Calu3 (cell line): ENCODE measurements at regions not wholly inside any gene's neighbourhood (a gene's known extent, or its start where the extent isn't known, plus 50 kb on each side); places are given as distances from the start of the nearest gene placed in this dataset.

ENCODE experiments used
- BruUV-seq: library from RNA; stranded (reverse); fragments of 400-500 nt; replicated peaks from 2 replicates; lab custom pipeline; 2021; lab: Mats Ljungman, UMichigan
- CTCF ChIA-PET: fragments of 300-600 bp; sonication (Branson Sonifier 250); formaldehyde crosslinking; loops from one replicate; lab custom pipeline; 2022; ENCODE audit warnings: antibody characterized with exemption; lab: Charles Lee
- DNase-seq: peaks from one replicate; pipeline ENCODE4 v3.0.0; 2022
- H3K27ac Mint-ChIP-seq: one replicate; pipeline ENCODE4 v1.8.0; 2022; ENCODE audit warnings: mixed read lengths; ENCODE audit not compliant: unreplicated experiment
- H3K27me3 Mint-ChIP-seq: one replicate; pipeline ENCODE4 v1.8.0; 2022; ENCODE audit warnings: mixed read lengths; ENCODE audit not compliant: unreplicated experiment
- H3K36me3 Mint-ChIP-seq: one replicate; pipeline ENCODE4 v1.8.0; 2022; ENCODE audit warnings: mild to moderate bottlenecking, moderate library complexity, mixed read lengths; ENCODE audit not compliant: insufficient read depth, unreplicated experiment
- H3K4me1 Mint-ChIP-seq: one replicate; pipeline ENCODE4 v1.8.0; 2022; ENCODE audit warnings: mild to moderate bottlenecking, low read depth, mixed read lengths; ENCODE audit not compliant: unreplicated experiment
- H3K4me3 Mint-ChIP-seq: one replicate; pipeline ENCODE4 v1.8.0; 2022; ENCODE audit warnings: mild to moderate bottlenecking, low read depth, moderate library complexity, mixed read lengths; ENCODE audit not compliant: unreplicated experiment
- H3K9me3 Mint-ChIP-seq: one replicate; pipeline ENCODE4 v1.8.0; 2022; ENCODE audit warnings: low read depth, mixed read lengths; ENCODE audit not compliant: unreplicated experiment
- CTCF ChIP-seq: fragments of 200-600 bp; IDR thresholded peaks from one replicate; pipeline ENCODE4 v1.8.0; 2022; ENCODE audit warnings: antibody characterized with exemption; ENCODE audit not compliant: unreplicated experiment
- intact Hi-C: fragments of 100-400 bp; cut with micrococcal nuclease; formaldehyde crosslinking; loops from one replicate; pipeline ENCODE4 v1.10.0; 2022; ENCODE audit not compliant: unreplicated experiment

- intact Hi-C loops: no loop called here
- DNase-seq: no peak
- CTCF ChIA-PET: no interaction called here
- Mint-ChIP-seq H3K27me3 (no peaks in the 10 kb centered on the region), H3K36me3 (peaks cover under 1% of the 10 kb centered on the region), H3K9me3 (no peaks in the 10 kb centered on the region), H3K27ac (no peak overlapping the region), H3K4me3 (no peak overlapping the region), H3K4me1 (peaks cover 33% of the 10 kb centered on the region)
- TF ChIP-seq CTCF: no peak
- BruUV-seq: no TSS peak
These were observed 57.6 kb downstream of the FAM50B start for GRCh38 chr6:3906846-3907151.

DNA sequence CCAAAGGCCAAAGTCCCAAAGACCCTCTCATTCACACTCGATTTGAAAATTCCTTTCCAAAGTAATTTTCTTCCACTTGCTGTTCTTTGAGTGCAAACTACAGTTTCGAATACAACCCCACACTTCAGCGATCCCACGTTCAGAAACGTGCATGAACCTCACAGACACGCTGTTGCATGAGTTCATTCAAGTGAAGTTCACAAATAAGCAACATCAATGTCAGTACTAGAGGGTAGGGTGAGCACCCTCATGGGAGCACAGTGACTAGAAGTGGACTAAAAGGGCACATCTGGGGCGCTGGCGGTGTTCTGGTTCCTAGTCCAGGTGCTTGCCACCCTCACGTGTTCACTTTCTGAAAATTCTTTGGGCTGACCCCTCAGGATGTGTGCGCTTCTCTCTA lies 59.0 kb downstream of the FAM50B start:
- Mint-ChIP-seq H3K36me3 (peaks cover 8% of the 10 kb centered on the region), H3K9me3 (no peaks in the 10 kb centered on the region), H3K4me1 (peaks cover 47% of the 10 kb centered on the region), H3K4me3 (no peak overlapping the region), H3K27me3 (no peaks in the 10 kb centered on the region), H3K27ac (no peak overlapping the region)
- DNase-seq: no peak
- CTCF ChIA-PET: no interaction called here
- intact Hi-C loops: no loop called here
- no TSS peak for BruUV-seq
- TF ChIP-seq CTCF: no peak

DNA sequence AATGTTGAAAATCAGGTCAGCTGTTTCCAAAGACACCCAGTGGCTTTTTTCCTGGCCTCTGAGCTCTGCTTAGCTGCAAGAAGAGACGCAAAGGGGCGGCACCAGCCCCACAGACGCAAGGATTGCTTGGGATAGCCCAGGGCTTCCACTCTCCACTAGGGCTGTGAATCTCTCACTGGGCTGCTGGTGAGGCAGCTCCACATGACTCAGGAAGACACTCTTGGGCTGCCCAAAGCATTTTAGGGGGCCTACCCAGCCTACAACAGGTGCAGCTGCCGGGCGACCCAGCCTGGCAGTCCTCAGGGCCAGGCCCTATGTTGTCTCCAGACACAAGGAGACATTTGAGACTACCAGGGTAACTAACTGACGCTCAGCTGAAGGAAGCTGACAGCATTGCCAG lies 59.8 kb downstream of the FAM50B start:
- CTCF ChIA-PET: no interaction called here
- peaks cover 10% of the 10 kb centered on the region for H3K36me3 Mint-ChIP-seq
- no peak overlapping the region for H3K27ac Mint-ChIP-seq

DNA sequence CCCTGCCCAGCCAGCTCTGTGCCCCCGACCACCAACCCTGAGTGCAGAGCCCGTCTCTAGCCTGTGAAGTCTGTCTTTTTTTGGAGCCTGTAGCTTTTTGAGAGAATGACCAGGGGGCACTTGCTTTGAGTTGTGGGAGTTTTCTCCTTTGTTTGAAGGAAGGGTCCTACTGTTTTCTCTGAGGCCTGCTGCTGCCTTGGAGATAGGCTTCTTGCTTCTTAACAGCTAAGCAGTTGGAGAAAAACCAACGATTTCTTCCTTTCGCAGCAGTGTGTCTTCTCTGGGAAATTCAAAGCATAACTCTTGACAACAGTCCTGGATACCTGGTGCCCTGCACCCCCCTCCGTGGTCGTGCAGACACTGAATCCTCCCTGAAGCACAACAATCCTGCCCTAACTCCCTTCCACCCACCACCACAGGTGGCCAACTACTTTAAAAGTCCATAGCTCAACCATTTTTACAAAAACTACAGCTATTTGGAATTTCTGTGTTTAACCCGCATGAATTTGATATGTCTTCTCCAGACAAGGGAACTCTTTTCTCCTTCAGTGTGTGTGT lies 61.0 kb downstream of the FAM50B start:
- Mint-ChIP-seq H3K27me3 (no peaks in the 10 kb centered on the region), H3K9me3 (no peaks in the 10 kb centered on the region), H3K36me3 (peaks cover 10% of the 10 kb centered on the region), H3K4me3 (no peak overlapping the region), H3K27ac (no peak overlapping the region), H3K4me1 (peaks cover 59% of the 10 kb centered on the region)
- BruUV-seq: no TSS peak
- intact Hi-C loops: no loop called here
- TF ChIP-seq CTCF: no peak
- DNase-seq: no peak
- CTCF ChIA-PET: no interaction called here

More for the DNA sequence above, 59.8 kb downstream of the FAM50B start:
- Mint-ChIP-seq H3K9me3 (no peaks in the 10 kb centered on the region), H3K27me3 (no peaks in the 10 kb centered on the region), H3K4me1 (peaks cover 53% of the 10 kb centered on the region), H3K4me3 (no peak overlapping the region)
- intact Hi-C loops: no loop called here
- no TSS peak for BruUV-seq
- TF ChIP-seq CTCF: no peak
- no peak for DNase-seq
